HEK293 (cell line): ENCODE measurements at regions not wholly inside any gene's neighbourhood (a gene's known extent, or its start where the extent isn't known, plus 50 kb on each side); places are given as distances from the start of the nearest gene placed in this dataset.

Source experiments
- CTCF ChIA-PET: fragments of 350-600 bp; formaldehyde crosslinking; extraction: SDS; loops from one replicate; lab custom pipeline; 2021; ENCODE audit warnings: antibody characterized with exemption; lab: Yijun Ruan, JAX
- POLR2A ChIA-PET: fragments of 300-600 bp; formaldehyde crosslinking; extraction: SDS; loops from one replicate; lab custom pipeline; 2020; ENCODE audit warnings: antibody characterized with exemption, inconsistent platforms; lab: Yijun Ruan, JAX
- H3K27ac ChIP-seq: fragments of 200-500 bp; sonication (Bioruptor generic); 2 replicates; pipeline ENCODE4 v1.5.1; 2014; ENCODE audit warnings: low read depth, low read length, control low read depth, inconsistent platforms; ENCODE audit errors: extremely low read depth
- H3K36me3 ChIP-seq, 2 experiments: fragments of 200-500 bp in 1 of 2; sonication (Bioruptor generic) in 1 of 2; 1 replicate in 1 of 2; 2 replicates in 1 of 2; pipeline ENCODE4 v1.5.1; 2014 to 2017; ENCODE audit warnings: inconsistent platforms in 2 of 2, low read length in 2 of 2; ENCODE audit not compliant: control insufficient read depth in 2 of 2, insufficient read depth in 1 of 2
- H3K4me1 ChIP-seq: fragments of 200-500 bp; sonication (Bioruptor generic); 2 replicates; pipeline ENCODE4 v1.5.1; 2014; ENCODE audit warnings: mild to moderate bottlenecking, low read length, inconsistent platforms; ENCODE audit not compliant: control insufficient read depth, insufficient read depth
- H3K4me3 ChIP-seq: 2 replicates; pipeline ENCODE4 v1.5.1; 2011; ENCODE audit warnings: low read depth, mild to moderate bottlenecking, control low read depth, low read length, moderate library complexity
- H3K9me3 ChIP-seq: fragments of 200-500 bp; sonication (Bioruptor generic); 2 replicates; pipeline ENCODE4 v1.5.1; 2014; ENCODE audit warnings: low read depth, low read length, inconsistent platforms; ENCODE audit not compliant: control insufficient read depth, insufficient read depth
- WT1 ChIP-seq: fragments of 450-650 bp; formaldehyde crosslinking; IDR thresholded peaks from 2 replicates; pipeline ENCODE4 v1.5.1; 2016; ENCODE audit warnings: missing biosample characterization, missing genetic modification characterization
- YY1 ChIP-seq: fragments of 450-650 bp; formaldehyde crosslinking; IDR thresholded peaks from 2 replicates; pipeline ENCODE4 v1.5.1; 2018; ENCODE audit warnings: missing biosample characterization, missing genetic modification characterization
- ZNF266 ChIP-seq: fragments of 450-650 bp; formaldehyde crosslinking; IDR thresholded peaks from 2 replicates; pipeline ENCODE4 v1.5.1; 2016; ENCODE audit warnings: missing biosample characterization, missing genetic modification characterization, low read depth
- ZNF394 ChIP-seq: fragments of 450-650 bp; formaldehyde crosslinking; IDR thresholded peaks from 2 replicates; pipeline ENCODE4 v1.5.1; 2016; ENCODE audit warnings: missing biosample characterization, missing genetic modification characterization, mild to moderate bottlenecking, moderate library complexity, borderline replicate concordance
- ZNF433 ChIP-seq: fragments of 450-650 bp; formaldehyde crosslinking; IDR thresholded peaks from 2 replicates; pipeline ENCODE4 v1.5.1; 2016; ENCODE audit warnings: missing biosample characterization, missing genetic modification characterization, low read depth
- ZNF510 ChIP-seq: fragments of 450-650 bp; formaldehyde crosslinking; IDR thresholded peaks from 2 replicates; pipeline ENCODE4 v1.5.1; 2018; ENCODE audit warnings: mild to moderate bottlenecking, missing genetic modification characterization, missing biosample characterization; ENCODE audit not compliant: insufficient replicate concordance
- ZNF561 ChIP-seq: fragments of 450-650 bp; IDR thresholded peaks from 2 replicates; pipeline ENCODE4 v1.5.1; 2018; ENCODE audit warnings: missing biosample characterization, missing genetic modification characterization, borderline replicate concordance
- ZNF658 ChIP-seq: fragments of 450-650 bp; formaldehyde crosslinking; IDR thresholded peaks from 2 replicates; pipeline ENCODE4; 2016; ENCODE audit warnings: missing biosample characterization, missing genetic modification characterization
- ZNF747 ChIP-seq: fragments of 450-650 bp; formaldehyde crosslinking; IDR thresholded peaks from 2 replicates; pipeline ENCODE4 v1.5.1; 2016; ENCODE audit warnings: missing biosample characterization, missing genetic modification characterization
- ZNF76 ChIP-seq: fragments of 450-650 bp; formaldehyde crosslinking; IDR thresholded peaks from 2 replicates; pipeline ENCODE4; 2016; ENCODE audit warnings: low read depth, missing biosample characterization, missing genetic modification characterization, borderline replicate concordance
- ZNF837 ChIP-seq: fragments of 450-650 bp; formaldehyde crosslinking; IDR thresholded peaks from 2 replicates; pipeline ENCODE4 v1.5.1; 2016; ENCODE audit warnings: missing biosample characterization, missing genetic modification characterization
- ZNF843 ChIP-seq: fragments of 450-650 bp; formaldehyde crosslinking; IDR thresholded peaks from 2 replicates; pipeline ENCODE4 v1.5.1; 2016; ENCODE audit warnings: missing biosample characterization, missing genetic modification characterization
- ZSCAN23 ChIP-seq: fragments of 450-650 bp; formaldehyde crosslinking; IDR thresholded peaks from 2 replicates; pipeline ENCODE4 v1.5.1; 2016; ENCODE audit warnings: missing biosample characterization, missing genetic modification characterization
- TF ChIP-seq, protein P1 (sequence below): fragments of 450-650 bp; formaldehyde crosslinking; conservative IDR thresholded peaks from 2 replicates; pipeline ENCODE4 v1.5.1; 2016; ENCODE audit warnings: low read depth, missing biosample characterization, missing genetic modification characterization
- TF ChIP-seq, protein P2 (sequence below): fragments of 450-650 bp; formaldehyde crosslinking; IDR thresholded peaks from 2 replicates; pipeline ENCODE4 v1.5.1; 2016; ENCODE audit warnings: missing biosample characterization, missing genetic modification characterization
- TF ChIP-seq, protein P3 (sequence below): sonication (generic); formaldehyde crosslinking; IDR thresholded peaks from 2 replicates; pipeline ENCODE4 v1.8.1; 2022; ENCODE audit warnings: mild to moderate bottlenecking, moderate library complexity, missing genetic modification reagents
- TF ChIP-seq, protein P4 (sequence below): fragments of 450-650 bp; formaldehyde crosslinking; IDR thresholded peaks from 2 replicates; pipeline ENCODE4 v1.5.1; 2016; ENCODE audit warnings: missing biosample characterization, missing genetic modification characterization

DNA sequence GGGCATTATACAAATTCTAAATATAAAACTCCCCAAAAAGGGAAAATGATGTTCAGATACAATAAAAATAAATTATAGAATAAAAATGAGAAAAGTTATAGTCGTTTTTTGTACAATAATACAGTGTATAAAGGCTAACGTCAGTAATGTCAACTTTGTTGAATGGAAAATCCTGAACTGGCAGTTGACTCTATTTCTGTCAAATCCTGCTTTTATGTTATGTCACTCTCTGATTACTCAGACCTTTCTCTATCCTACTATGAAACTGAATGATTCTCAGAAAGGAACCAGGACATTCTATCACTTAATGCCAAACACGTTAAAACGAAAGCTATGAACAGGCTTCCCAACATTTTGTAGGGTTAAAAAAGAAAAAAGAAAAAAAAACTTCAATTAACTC, 636.4 kb downstream of the USP25 start:
- H3K4me3 ChIP-seq, result no peak overlapping the region
- no peaks in the 10 kb centered on the region for H3K36me3 ChIP-seq
- H3K9me3 ChIP-seq, result no peaks in the 10 kb centered on the region
- POLR2A ChIA-PET, result no interaction called here
- H3K4me1 ChIP-seq, result peaks cover 8% of the 10 kb centered on the region; the same call in 1 of the 2 replicates
- TF ChIP-seq ZNF747 (tag by site-specific recombination) (no peak), ZNF266 (no peak), ZNF837 (tag by site-specific recombination) (no peak), ZNF76 (no peak), ZNF658 (no peak), ZNF394 (tag by site-specific recombination) (no peak), WT1 (tag by site-specific recombination) (no peak), YY1 (tag by site-specific recombination) (no peak)
- TF ChIP-seq, protein P1, sequence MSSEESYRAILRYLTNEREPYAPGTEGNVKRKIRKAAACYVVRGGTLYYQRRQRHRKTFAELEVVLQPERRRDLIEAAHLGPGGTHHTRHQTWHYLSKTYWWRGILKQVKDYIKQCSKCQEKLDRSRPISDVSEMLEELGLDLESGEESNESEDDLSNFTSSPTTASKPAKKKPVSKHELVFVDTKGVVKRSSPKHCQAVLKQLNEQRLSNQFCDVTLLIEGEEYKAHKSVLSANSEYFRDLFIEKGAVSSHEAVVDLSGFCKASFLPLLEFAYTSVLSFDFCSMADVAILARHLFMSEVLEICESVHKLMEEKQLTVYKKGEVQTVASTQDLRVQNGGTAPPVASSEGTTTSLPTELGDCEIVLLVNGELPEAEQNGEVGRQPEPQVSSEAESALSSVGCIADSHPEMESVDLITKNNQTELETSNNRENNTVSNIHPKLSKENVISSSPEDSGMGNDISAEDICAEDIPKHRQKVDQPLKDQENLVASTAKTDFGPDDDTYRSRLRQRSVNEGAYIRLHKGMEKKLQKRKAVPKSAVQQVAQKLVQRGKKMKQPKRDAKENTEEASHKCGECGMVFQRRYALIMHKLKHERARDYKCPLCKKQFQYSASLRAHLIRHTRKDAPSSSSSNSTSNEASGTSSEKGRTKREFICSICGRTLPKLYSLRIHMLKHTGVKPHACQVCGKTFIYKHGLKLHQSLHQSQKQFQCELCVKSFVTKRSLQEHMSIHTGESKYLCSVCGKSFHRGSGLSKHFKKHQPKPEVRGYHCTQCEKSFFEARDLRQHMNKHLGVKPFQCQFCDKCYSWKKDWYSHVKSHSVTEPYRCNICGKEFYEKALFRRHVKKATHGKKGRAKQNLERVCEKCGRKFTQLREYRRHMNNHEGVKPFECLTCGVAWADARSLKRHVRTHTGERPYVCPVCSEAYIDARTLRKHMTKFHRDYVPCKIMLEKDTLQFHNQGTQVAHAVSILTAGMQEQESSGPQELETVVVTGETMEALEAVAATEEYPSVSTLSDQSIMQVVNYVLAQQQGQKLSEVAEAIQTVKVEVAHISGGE (tag by site-specific recombination), result no peak
- TF ChIP-seq, protein P2, sequence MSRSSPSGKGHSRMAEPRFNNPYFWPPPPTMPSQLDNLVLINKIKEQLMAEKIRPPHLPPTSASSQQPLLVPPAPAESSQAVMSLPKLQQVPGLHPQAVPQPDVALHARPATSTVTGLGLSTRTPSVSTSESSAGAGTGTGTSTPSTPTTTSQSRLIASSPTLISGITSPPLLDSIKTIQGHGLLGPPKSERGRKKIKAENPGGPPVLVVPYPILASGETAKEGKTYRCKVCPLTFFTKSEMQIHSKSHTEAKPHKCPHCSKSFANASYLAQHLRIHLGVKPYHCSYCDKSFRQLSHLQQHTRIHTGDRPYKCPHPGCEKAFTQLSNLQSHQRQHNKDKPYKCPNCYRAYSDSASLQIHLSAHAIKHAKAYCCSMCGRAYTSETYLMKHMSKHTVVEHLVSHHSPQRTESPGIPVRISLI (tag by site-specific recombination), result no peak
- H3K27ac ChIP-seq, result no peak overlapping the region
- CTCF ChIA-PET, result interaction anchor here (0.8 kb wide), 1 partner anchor 284 kb away, joined by 6 read pairs; no protein-coding TSS in a partner anchor

DNA sequence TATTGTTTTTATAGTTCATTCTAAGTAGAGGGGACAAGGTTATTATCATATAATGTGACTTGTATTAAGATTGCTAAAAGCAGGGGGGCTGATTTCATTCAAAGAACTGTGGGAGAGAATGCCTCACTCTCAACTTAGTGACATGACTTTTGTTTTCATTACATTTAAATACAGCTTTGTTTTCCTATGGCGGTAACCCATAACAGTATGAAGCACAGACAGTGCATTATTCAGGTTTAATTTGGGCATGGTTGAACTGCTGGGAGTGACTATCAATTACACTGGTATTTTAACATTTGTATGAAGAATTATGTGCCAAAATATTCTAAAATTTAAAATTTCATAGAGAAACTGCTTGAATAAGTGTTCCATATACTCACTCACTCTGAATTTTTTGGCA, 637.3 kb downstream of the USP25 start:
- Histone ChIP-seq H3K9me3 (no peaks in the 10 kb centered on the region), H3K27ac (no peak overlapping the region), H3K4me3 (no peak overlapping the region), H3K4me1 (peaks cover 8% of the 10 kb centered on the region; the same call in 1 of the 2 replicates), H3K36me3 (no peaks in the 10 kb centered on the region)
- ChIA-PET CTCF (interaction anchor here (0.8 kb wide), 1 partner anchor 285 kb away, joined by 6 read pairs; no protein-coding TSS in a partner anchor), POLR2A (no interaction called here)
- no peak for TF ChIP-seq ZNF843 (tag by site-specific recombination)
- TF ChIP-seq, protein P3, sequence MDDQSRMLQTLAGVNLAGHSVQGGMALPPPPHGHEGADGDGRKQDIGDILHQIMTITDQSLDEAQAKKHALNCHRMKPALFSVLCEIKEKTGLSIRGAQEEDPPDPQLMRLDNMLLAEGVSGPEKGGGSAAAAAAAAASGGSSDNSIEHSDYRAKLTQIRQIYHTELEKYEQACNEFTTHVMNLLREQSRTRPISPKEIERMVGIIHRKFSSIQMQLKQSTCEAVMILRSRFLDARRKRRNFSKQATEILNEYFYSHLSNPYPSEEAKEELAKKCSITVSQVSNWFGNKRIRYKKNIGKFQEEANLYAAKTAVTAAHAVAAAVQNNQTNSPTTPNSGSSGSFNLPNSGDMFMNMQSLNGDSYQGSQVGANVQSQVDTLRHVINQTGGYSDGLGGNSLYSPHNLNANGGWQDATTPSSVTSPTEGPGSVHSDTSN (CRISPR knock-in tag), result no peak
- TF ChIP-seq ZNF510, result no peak
- TF ChIP-seq ZSCAN23 (tag by site-specific recombination), result no peak
- TF ChIP-seq, protein P4, sequence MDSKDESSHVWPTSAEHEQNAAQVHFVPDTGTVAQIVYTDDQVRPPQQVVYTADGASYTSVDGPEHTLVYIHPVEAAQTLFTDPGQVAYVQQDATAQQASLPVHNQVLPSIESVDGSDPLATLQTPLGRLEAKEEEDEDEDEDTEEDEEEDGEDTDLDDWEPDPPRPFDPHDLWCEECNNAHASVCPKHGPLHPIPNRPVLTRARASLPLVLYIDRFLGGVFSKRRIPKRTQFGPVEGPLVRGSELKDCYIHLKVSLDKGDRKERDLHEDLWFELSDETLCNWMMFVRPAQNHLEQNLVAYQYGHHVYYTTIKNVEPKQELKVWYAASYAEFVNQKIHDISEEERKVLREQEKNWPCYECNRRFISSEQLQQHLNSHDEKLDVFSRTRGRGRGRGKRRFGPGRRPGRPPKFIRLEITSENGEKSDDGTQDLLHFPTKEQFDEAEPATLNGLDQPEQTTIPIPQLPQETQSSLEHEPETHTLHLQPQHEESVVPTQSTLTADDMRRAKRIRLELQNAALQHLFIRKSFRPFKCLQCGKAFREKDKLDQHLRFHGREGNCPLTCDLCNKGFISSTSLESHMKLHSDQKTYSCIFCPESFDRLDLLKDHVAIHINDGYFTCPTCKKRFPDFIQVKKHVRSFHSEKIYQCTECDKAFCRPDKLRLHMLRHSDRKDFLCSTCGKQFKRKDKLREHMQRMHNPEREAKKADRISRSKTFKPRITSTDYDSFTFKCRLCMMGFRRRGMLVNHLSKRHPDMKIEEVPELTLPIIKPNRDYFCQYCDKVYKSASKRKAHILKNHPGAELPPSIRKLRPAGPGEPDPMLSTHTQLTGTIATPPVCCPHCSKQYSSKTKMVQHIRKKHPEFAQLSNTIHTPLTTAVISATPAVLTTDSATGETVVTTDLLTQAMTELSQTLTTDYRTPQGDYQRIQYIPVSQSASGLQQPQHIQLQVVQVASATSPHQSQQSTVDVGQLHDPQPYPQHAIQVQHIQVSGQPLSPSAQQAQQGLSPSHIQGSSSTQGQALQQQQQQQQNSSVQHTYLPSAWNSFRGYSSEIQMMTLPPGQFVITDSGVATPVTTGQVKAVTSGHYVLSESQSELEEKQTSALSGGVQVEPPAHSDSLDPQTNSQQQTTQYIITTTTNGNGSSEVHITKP (tag by site-specific recombination), result no peak
- TF ChIP-seq ZNF433, result no peak
- no peak for TF ChIP-seq ZNF561
